ENCODE measurements at regions not wholly inside any gene's neighbourhood (a gene's known extent, or its start where the extent isn't known, plus 50 kb on each side); places are given as distances from the start of the nearest gene placed in this dataset.

- TF ChIP-seq, protein P1, sequence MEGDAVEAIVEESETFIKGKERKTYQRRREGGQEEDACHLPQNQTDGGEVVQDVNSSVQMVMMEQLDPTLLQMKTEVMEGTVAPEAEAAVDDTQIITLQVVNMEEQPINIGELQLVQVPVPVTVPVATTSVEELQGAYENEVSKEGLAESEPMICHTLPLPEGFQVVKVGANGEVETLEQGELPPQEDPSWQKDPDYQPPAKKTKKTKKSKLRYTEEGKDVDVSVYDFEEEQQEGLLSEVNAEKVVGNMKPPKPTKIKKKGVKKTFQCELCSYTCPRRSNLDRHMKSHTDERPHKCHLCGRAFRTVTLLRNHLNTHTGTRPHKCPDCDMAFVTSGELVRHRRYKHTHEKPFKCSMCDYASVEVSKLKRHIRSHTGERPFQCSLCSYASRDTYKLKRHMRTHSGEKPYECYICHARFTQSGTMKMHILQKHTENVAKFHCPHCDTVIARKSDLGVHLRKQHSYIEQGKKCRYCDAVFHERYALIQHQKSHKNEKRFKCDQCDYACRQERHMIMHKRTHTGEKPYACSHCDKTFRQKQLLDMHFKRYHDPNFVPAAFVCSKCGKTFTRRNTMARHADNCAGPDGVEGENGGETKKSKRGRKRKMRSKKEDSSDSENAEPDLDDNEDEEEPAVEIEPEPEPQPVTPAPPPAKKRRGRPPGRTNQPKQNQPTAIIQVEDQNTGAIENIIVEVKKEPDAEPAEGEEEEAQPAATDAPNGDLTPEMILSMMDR (conservative IDR thresholded peaks at IDR 0.05): no peak
- no peak for TF ChIP-seq ZFX (IDR thresholded peaks at IDR 0.05)
Observed at GRCh38 chr5:98713856-98714255, 59.6 kb upstream of the RGMB start.

Data from C4-2B (cell line).